Body of pancreas (tissue), 4 donors: ENCODE measurements at regions not wholly inside any gene's neighbourhood (a gene's known extent, or its start where the extent isn't known, plus 50 kb on each side); places are given as distances from the start of the nearest gene placed in this dataset.

Experiments used
- ATAC-seq: fragments of 150-250 bp; one replicate; pipeline ENCODE4 v1.9.1; 2016
- DNase-seq, 4 donors: peaks; one replicate each; pipeline ENCODE4 v3.0.0-alpha.2; 2019
- H3K27ac ChIP-seq, 4 donors: fragments of 200-600 bp; sonication (generic); 1 replicate in 3 of 4; 2 replicates in 1 of 4; pipeline versions ENCODE4 v1.5.1 to v1.6.1; 2016 to 2019; ENCODE audit warnings: mild to moderate bottlenecking in 1 of 4, mixed read lengths in 1 of 4, moderate library complexity in 1 of 4
- H3K27me3 ChIP-seq, 2 donors: fragments of 200-600 bp; sonication (generic); one replicate each; pipeline ENCODE4 v1.6.0; 2016; ENCODE audit warnings: mild to moderate bottlenecking in 1 of 2
- H3K36me3 ChIP-seq, 2 donors: fragments of 200-600 bp; sonication (generic); replicated peaks in 1 of 2; 2 replicates each; pipeline ENCODE4 v1.5.1; 2016; ENCODE audit warnings: low read depth in 2 of 2; ENCODE audit not compliant: insufficient read depth in 1 of 2
- H3K4me1 ChIP-seq: fragments of 200-600 bp; sonication (generic); one replicate; pipeline ENCODE4 v1.6.0; 2016
- H3K4me3 ChIP-seq, 2 donors: fragments of 200-600 bp; sonication (generic); 1 replicate in 1 of 2; 2 replicates in 1 of 2; pipeline ENCODE4 v1.5.1; 2016 to 2019
- H3K9me3 ChIP-seq, 3 donors: fragments of 200-600 bp; sonication (generic); 1 replicate in 2 of 3; 2 replicates in 1 of 3; pipeline ENCODE4 v1.5.1; 2016
- POLR2A ChIP-seq, 3 donors: fragments of 450-650 bp; IDR thresholded peaks; one replicate each; pipeline ENCODE4 v1.6.1; 2016; ENCODE audit warnings: antibody characterized with exemption in 3 of 3, mild to moderate bottlenecking in 2 of 3
- WGBS, 2 donors: methylation state at CpG; one replicate each; pipeline ENCODE4 v1.1.5; 2017; 5-methylcytosine and 5-hydroxymethylcytosine counted together
- intact Hi-C: fragments of 100-400 bp; cut with DNase I; formaldehyde crosslinking; loops from one replicate; pipeline ENCODE4 v1.15.1; 2023
- TF ChIP-seq, protein P1 (sequence below), 7 experiments: fragments of 450-650 bp in 4 of 7; fragments of 200-600 bp in 3 of 7; sonication (generic) in 3 of 7; IDR thresholded peaks; one replicate each; pipeline ENCODE4 v1.5.1; 2016 to 2019; ENCODE audit warnings: antibody characterized with exemption in 7 of 7

DNA sequence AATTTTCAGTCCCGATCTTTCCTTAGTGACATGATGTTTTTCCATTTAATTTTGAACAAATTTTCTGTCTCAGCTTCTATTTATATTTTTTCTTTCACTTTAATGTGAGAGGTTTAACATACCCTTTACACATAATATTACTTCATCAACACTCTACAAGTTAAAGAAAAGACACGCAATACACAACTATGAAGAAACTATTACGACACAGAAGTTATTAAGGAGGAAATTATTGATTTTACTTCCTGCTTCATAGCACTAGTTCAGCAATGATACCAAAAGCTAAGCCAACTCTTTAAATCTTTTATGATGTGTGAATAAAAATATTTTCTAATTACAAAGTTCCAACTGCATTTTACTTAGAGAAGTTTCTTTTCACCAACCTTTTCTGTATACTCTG, 432.3 kb upstream of the DAB2 start:
- no peak overlapping the region for H3K4me3 ChIP-seq
- no peaks in the 10 kb centered on the region for H3K9me3 ChIP-seq
- peaks cover 3% of the 10 kb centered on the region for H3K4me1 ChIP-seq
- no peaks in the 10 kb centered on the region for H3K36me3 ChIP-seq
- no peak overlapping the region for H3K27ac ChIP-seq
- intact Hi-C loops, result no loop called here
- ATAC-seq, result no peak
- DNase-seq, result no peak
- TF ChIP-seq, protein P1, sequence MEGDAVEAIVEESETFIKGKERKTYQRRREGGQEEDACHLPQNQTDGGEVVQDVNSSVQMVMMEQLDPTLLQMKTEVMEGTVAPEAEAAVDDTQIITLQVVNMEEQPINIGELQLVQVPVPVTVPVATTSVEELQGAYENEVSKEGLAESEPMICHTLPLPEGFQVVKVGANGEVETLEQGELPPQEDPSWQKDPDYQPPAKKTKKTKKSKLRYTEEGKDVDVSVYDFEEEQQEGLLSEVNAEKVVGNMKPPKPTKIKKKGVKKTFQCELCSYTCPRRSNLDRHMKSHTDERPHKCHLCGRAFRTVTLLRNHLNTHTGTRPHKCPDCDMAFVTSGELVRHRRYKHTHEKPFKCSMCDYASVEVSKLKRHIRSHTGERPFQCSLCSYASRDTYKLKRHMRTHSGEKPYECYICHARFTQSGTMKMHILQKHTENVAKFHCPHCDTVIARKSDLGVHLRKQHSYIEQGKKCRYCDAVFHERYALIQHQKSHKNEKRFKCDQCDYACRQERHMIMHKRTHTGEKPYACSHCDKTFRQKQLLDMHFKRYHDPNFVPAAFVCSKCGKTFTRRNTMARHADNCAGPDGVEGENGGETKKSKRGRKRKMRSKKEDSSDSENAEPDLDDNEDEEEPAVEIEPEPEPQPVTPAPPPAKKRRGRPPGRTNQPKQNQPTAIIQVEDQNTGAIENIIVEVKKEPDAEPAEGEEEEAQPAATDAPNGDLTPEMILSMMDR (IDR thresholded peaks at IDR 0.05), result no peak
- TF ChIP-seq POLR2A (IDR thresholded peaks at IDR 0.05), result no peak
- no peaks in the 10 kb centered on the region for H3K27me3 ChIP-seq
- 66 to 78% methylated on average over 3 of the region's 3 CpGs for WGBS, 2 donors

- DNase-seq (no peak), ATAC-seq (no peak)
- no peaks in the 10 kb centered on the region for H3K27me3 ChIP-seq
- no peak for TF ChIP-seq POLR2A (IDR thresholded peaks at IDR 0.05)
- TF ChIP-seq, protein P1 (IDR thresholded peaks at IDR 0.05), result no peak
- no peaks in the 10 kb centered on the region for H3K9me3 ChIP-seq
- H3K4me3 ChIP-seq, result no peak overlapping the region
- no peak overlapping the region for H3K27ac ChIP-seq
- H3K4me1 ChIP-seq, result peaks cover 3% of the 10 kb centered on the region
- no peaks in the 10 kb centered on the region for H3K36me3 ChIP-seq
- 49 to 50% methylated on average over 2 of the region's 2 CpGs for WGBS, 2 donors
- intact Hi-C loops, result no loop called here
These were observed 430.1 kb upstream of the DAB2 start for GRCh38 chr5:39854771-39855410.

DNA sequence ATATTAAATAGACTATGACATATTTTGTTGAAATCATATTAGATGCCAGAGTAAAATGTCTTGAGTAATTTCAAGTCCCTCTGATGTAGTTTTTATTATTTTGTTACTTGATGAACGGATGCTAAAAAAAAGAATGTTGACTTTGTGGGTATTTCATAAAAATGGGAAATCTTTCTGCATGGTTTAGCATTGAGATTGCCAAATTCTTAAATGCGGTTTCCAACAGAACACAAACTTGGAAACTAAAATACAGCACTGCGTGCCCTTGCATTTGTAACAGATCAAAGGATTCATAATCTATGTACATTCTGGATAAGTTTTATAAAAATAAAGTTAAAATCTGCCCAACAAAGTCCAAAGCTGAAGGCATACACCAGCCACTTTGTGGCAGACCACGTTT, 425.5 kb upstream of the DAB2 start:
- H3K36me3 ChIP-seq, result no peaks in the 10 kb centered on the region
- H3K4me1 ChIP-seq, result no peaks in the 10 kb centered on the region
- H3K9me3 ChIP-seq, result no peaks in the 10 kb centered on the region
- no peak overlapping the region for H3K4me3 ChIP-seq
- DNase-seq, result no peak
- intact Hi-C loops, result no loop called here
- WGBS, 2 donors, result 80 to 82% methylated on average over 4 of the region's 4 CpGs
- ATAC-seq, result no peak
- no peak for TF ChIP-seq POLR2A (IDR thresholded peaks at IDR 0.05)
- TF ChIP-seq, protein P1 (IDR thresholded peaks at IDR 0.05), result no peak
- H3K27ac ChIP-seq, result no peak overlapping the region
- no peaks in the 10 kb centered on the region for H3K27me3 ChIP-seq

DNA sequence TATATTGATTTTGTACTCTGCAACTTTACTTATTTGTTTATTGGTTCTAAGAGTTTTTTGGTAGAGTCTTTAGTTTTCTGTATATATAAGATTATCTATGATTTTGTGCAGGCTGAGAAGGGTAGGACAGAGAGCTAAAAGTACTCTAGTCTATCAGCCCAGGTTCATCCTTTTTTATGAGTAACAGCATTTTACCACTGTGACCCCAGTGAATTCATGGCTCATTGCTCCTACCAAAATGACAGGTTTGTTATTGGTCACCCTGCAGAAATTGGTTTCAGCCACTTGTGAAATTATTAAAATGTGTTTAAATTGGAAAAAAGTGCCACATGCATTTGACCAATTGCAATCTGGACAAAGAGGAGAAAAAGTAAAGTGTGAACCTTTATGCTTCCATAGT, 421.4 kb upstream of the DAB2 start:
- no peaks in the 10 kb centered on the region for H3K36me3 ChIP-seq
- no peak overlapping the region for H3K27ac ChIP-seq
- TF ChIP-seq, protein P1 (IDR thresholded peaks at IDR 0.05), result no peak
- TF ChIP-seq POLR2A (IDR thresholded peaks at IDR 0.05), result no peak
- no peaks in the 10 kb centered on the region for H3K9me3 ChIP-seq
- DNase-seq (no peak), ATAC-seq (no peak)
- H3K4me1 ChIP-seq, result no peaks in the 10 kb centered on the region
- no peaks in the 10 kb centered on the region for H3K27me3 ChIP-seq
- H3K4me3 ChIP-seq, result no peak overlapping the region
- intact Hi-C loops, result no loop called here

DNA sequence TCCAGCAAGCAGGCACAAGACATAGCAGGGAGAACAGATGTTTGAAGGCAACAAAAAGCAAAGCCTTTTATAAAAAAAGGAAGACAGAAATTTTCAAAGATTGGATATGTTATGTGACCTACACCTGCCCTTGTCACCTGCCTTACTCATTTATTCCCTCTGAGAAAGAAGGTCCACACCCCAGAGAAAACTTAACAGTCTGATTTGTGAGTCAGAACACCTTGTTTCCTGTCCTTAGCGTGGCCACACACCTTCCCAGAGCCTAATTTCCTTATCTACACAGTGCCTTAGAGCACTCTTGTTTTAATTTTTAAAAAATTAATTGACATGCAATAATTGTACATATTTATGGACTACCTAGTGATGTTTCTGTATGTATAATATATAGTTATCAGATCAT, 419.0 kb upstream of the DAB2 start:
- DNase-seq (no peak), ATAC-seq (no peak)
- WGBS, 2 donors, result 65 to 71% methylated on average over 1 of the region's 1 CpG
- Histone ChIP-seq H3K36me3 (no peaks in the 10 kb centered on the region), H3K4me1 (no peaks in the 10 kb centered on the region), H3K27me3 (no peaks in the 10 kb centered on the region), H3K27ac (no peak overlapping the region), H3K9me3 (peaks cover 0 to 5% (median 0%) of the 10 kb centered on the region in 3 donors), H3K4me3 (no peak overlapping the region)
- TF ChIP-seq POLR2A (IDR thresholded peaks at IDR 0.05), result no peak
- TF ChIP-seq, protein P1 (IDR thresholded peaks at IDR 0.05), result no peak
- intact Hi-C loops, result no loop called here
